Activated CD8-positive, alpha-beta memory T cell treated with anti-CD3 and anti-CD28 coated beads for 36 hours (primary cell): ENCODE measurements at regions not wholly inside any gene's neighbourhood (a gene's known extent, or its start where the extent isn't known, plus 50 kb on each side); places are given as distances from the start of the nearest gene placed in this dataset.
"Not testable (repeated sequence)": the region's sequence is repeated elsewhere in the genome, so short reads cannot be mapped to it uniquely, and the experiment has no call there.

Experiments used
- CTCF ChIA-PET: fragments of 350-600 bp; sonication (Branson Sonifier 250); formaldehyde crosslinking; loops from one replicate; lab custom pipeline; 2021; ENCODE audit warnings: antibody characterized with exemption; lab: Charles Lee
- POLR2A ChIA-PET: fragments of 350-600 bp; sonication (Branson Sonifier 250); formaldehyde crosslinking; loops from one replicate; lab custom pipeline; 2021; ENCODE audit warnings: antibody characterized with exemption; lab: Charles Lee

- ChIA-PET POLR2A (interaction anchor here (0.6 kb wide), 1 partner anchor 28 kb away, joined by 11 read pairs; no protein-coding TSS in a partner anchor), CTCF (no interaction called here)
These were observed 124.2 kb upstream of the SATB2 start for GRCh38 chr2:199581935-199582360.

- CTCF ChIA-PET, result no interaction called here
These were observed 123.7 kb upstream of the SATB2 start for GRCh38 chr2:199581408-199581807.

GRCh38 chr2:199575416-199575815 is 117.7 kb upstream of the SATB2 start:
- POLR2A ChIA-PET, result no interaction called here

More at GRCh38 chr2:199581408-199581807, 123.7 kb upstream of the SATB2 start:
- POLR2A ChIA-PET, result no interaction called here

GRCh38 chr2:199572571-199572970 is 114.8 kb upstream of the SATB2 start:
- CTCF ChIA-PET, result no interaction called here

More at GRCh38 chr2:199575416-199575815, 117.7 kb upstream of the SATB2 start:
- CTCF ChIA-PET, result no interaction called here

GRCh38 chr2:199570934-199571333 is 113.2 kb upstream of the SATB2 start:
- ChIA-PET CTCF (no interaction called here), POLR2A (no interaction called here)

More at GRCh38 chr2:199572571-199572970, 114.8 kb upstream of the SATB2 start:
- POLR2A ChIA-PET, result no interaction called here

GRCh38 chr2:199569336-199569735 is 111.6 kb upstream of the SATB2 start:
- CTCF ChIA-PET, result no interaction called here
- POLR2A ChIA-PET, result no interaction called here

GRCh38 chr2:199558156-199558555 is 100.4 kb upstream of the SATB2 start:
- CTCF ChIA-PET, result no interaction called here
- POLR2A ChIA-PET, result no interaction called here

GRCh38 chr2:199556527-199557285 is 99.0 kb upstream of the SATB2 start:
- ChIA-PET CTCF (no interaction called here), POLR2A (no interaction called here)

GRCh38 chr2:199554026-199554425 is 96.3 kb upstream of the SATB2 start:
- ChIA-PET CTCF (no interaction called here), POLR2A (no interaction called here)

- POLR2A ChIA-PET, result no interaction called here
- CTCF ChIA-PET, result no interaction called here
These were observed 94.4 kb upstream of the SATB2 start for GRCh38 chr2:199552141-199552540.

GRCh38 chr2:199543606-199544172 is 86.0 kb upstream of the SATB2 start:
- POLR2A ChIA-PET, result no interaction called here
- CTCF ChIA-PET, result no interaction called here

- POLR2A ChIA-PET, result no interaction called here
- CTCF ChIA-PET, result no interaction called here
These were observed 77.9 kb upstream of the SATB2 start for GRCh38 chr2:199535445-199536177.

GRCh38 chr2:199533873-199534272 is 76.1 kb upstream of the SATB2 start:
- POLR2A ChIA-PET, CTCF ChIA-PET: not testable (repeated sequence)

GRCh38 chr2:199527071-199527470 is 69.3 kb upstream of the SATB2 start:
- ChIA-PET POLR2A (no interaction called here), CTCF (no interaction called here)

- ChIA-PET POLR2A (no interaction called here), CTCF (no interaction called here)
These were observed 67.2 kb upstream of the SATB2 start for GRCh38 chr2:199524689-199525574.

- CTCF ChIA-PET, result no interaction called here
These were observed 51.7 kb upstream of the SATB2 start for GRCh38 chr2:199509403-199509802.

More at GRCh38 chr2:199509403-199509802, 51.7 kb upstream of the SATB2 start:
- POLR2A ChIA-PET, result no interaction called here
